ENCODE measurements at regions not wholly inside any gene's neighbourhood (a gene's known extent, or its start where the extent isn't known, plus 50 kb on each side); places are given as distances from the start of the nearest gene placed in this dataset.

GRCh38 chrX:39850630-39851152 is 247.1 kb downstream of the BCOR start:
- 44% methylated on average over 2 of the region's 3 CpGs for WGBS
- Histone ChIP-seq H3K9ac (ENCODE audit: low read depth, low read length) (no peak overlapping the region), H3K4me3 (ENCODE audit: low read length) (no peak overlapping the region), H3K27me3 (ENCODE audit: insufficient read depth, low read length) (no peaks in the 10 kb centered on the region), H3K9me3 (ENCODE audit: insufficient read depth, low read depth, low read length) (no peaks in the 10 kb centered on the region), H3K36me3 (ENCODE audit: insufficient read depth, low read length) (no peaks in the 10 kb centered on the region), H3K4me1 (ENCODE audit: insufficient read depth, low read length) (peaks cover 46% of the 10 kb centered on the region), H3K27ac (ENCODE audit: low read depth, low read length) (peak overlapping the region; percentile 61; the same call in 1 of the 2 replicates)

DNA sequence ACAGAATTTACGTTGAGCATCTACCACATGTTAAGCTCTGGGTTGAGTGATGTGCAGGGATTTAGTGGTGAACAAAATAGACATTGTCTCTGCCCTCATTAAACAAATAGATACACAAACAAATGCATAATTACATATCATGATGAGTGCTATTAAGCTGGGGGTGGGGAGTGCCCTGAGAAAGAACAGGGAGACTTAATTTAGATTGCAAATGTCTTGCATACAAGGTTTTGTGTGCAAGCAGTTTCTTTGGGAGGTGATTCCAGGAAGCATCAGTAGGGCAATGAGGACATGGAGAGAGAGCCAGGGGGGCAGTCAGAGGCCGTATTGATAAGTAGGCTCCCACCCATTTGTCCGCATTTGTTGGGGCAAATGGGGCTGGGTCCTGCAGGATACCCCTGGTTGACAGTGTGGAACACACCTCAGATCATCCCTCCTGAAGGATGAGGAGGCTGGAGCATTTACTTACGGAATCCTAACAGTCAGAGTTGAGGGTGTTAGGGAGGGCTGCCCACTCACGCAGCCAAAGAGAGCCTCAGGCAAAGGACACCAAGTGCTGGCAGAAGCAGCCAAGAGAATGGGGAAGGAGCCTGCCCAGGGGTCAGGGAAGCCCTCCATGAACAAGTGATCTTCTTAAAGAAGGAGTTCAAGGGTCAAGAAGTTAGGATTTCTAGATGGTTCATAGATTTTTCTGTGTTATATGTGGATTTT is 245.9 kb downstream of the BCOR start:
- 44% methylated on average over 4 of the region's 5 CpGs for whole genome bisulfite sequencing
- H3K36me3 ChIP-seq (ENCODE audit: insufficient read depth, low read length): no peaks in the 10 kb centered on the region
- H3K27ac ChIP-seq (ENCODE audit: low read depth, low read length): no peak overlapping the region; the same call in 1 of the 2 replicates
- H3K9me3 ChIP-seq (ENCODE audit: insufficient read depth, low read depth, low read length): no peaks in the 10 kb centered on the region
- H3K27me3 ChIP-seq (ENCODE audit: insufficient read depth, low read length): no peaks in the 10 kb centered on the region
- no peak overlapping the region for H3K4me3 ChIP-seq (ENCODE audit: low read length)
- H3K4me1 ChIP-seq (ENCODE audit: insufficient read depth, low read length): peaks cover 51% of the 10 kb centered on the region
- no peak overlapping the region for H3K9ac ChIP-seq (ENCODE audit: low read depth, low read length)

DNA sequence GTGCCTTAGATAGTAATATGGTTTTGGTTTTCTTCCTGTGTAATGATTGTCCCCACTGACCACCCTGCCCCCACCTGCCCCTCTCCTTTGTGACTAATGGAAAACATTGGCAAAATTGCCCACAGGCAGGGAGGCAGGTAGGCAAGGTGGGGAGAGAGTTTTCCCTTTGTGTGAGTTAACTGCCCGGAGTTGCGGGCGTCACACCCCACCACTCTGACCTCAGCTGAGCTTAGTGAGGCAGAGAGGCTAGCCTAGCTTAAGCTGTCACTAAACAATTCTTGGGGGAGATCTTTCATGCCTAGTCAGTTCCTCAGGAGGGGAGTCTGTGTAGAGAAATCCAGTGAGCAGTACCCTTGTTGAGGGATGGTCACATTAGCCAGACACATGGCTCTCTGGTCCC is 245.3 kb downstream of the BCOR start:
- Histone ChIP-seq H3K9ac (ENCODE audit: low read depth, low read length) (no peak overlapping the region), H3K4me3 (ENCODE audit: low read length) (no peak overlapping the region), H3K27ac (ENCODE audit: low read depth, low read length) (no peak overlapping the region), H3K9me3 (ENCODE audit: insufficient read depth, low read depth, low read length) (no peaks in the 10 kb centered on the region), H3K4me1 (ENCODE audit: insufficient read depth, low read length) (peaks cover 51% of the 10 kb centered on the region), H3K27me3 (ENCODE audit: insufficient read depth, low read length) (no peaks in the 10 kb centered on the region), H3K36me3 (ENCODE audit: insufficient read depth, low read length) (no peaks in the 10 kb centered on the region)
- 64% methylated on average over 3 of the region's 3 CpGs for whole genome bisulfite sequencing

DNA sequence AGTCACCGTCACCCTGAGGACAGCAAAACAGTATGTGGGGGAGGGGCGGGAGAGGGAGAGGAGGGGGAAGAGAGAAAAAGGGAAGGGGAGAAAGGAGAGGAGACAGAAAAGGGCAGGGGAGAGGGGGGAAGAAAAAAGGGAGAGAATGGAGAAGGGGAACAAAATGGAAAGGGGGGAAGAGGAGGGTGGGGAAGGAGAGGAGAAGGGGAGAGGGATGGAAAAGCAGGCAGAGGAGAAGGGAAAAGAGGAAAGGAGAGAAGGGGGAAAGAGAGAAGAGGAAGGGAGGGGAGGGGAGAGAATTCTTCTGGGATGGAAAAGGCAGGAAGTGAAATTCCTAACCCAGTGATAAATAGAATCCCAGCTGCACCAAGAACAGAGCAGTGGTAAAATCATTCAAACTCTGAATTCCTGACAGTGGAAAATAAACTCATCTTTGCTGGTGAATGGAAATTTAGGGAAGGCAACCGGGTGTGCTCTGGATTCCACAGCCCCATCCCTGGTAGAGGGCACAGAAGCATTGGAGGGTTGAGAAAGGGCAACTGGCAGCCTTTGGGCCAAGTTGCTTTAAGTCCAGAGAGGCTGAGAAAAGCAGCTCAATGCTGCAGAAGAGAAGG is 244.2 kb downstream of the BCOR start:
- H3K9ac ChIP-seq (ENCODE audit: low read depth, low read length): no peak overlapping the region
- peaks cover 51% of the 10 kb centered on the region for H3K4me1 ChIP-seq (ENCODE audit: insufficient read depth, low read length)
- H3K4me3 ChIP-seq (ENCODE audit: low read length): no peak overlapping the region
- H3K27me3 ChIP-seq (ENCODE audit: insufficient read depth, low read length): no peaks in the 10 kb centered on the region
- no peak overlapping the region for H3K27ac ChIP-seq (ENCODE audit: low read depth, low read length)
- no peaks in the 10 kb centered on the region for H3K36me3 ChIP-seq (ENCODE audit: insufficient read depth, low read length)
- WGBS: 22% methylated on average over 3 of the region's 3 CpGs
- H3K9me3 ChIP-seq (ENCODE audit: insufficient read depth, low read depth, low read length): no peaks in the 10 kb centered on the region

GRCh38 chrX:39854772-39855747 is 242.7 kb downstream of the BCOR start:
- Histone ChIP-seq H3K36me3 (ENCODE audit: insufficient read depth, low read length) (no peaks in the 10 kb centered on the region), H3K27ac (ENCODE audit: low read depth, low read length) (no peak overlapping the region; the same call in 1 of the 2 replicates), H3K27me3 (ENCODE audit: insufficient read depth, low read length) (no peaks in the 10 kb centered on the region), H3K9ac (ENCODE audit: low read depth, low read length) (no peak overlapping the region), H3K4me3 (ENCODE audit: low read length) (no peak overlapping the region), H3K4me1 (ENCODE audit: insufficient read depth, low read length) (peaks cover 50% of the 10 kb centered on the region), H3K9me3 (ENCODE audit: insufficient read depth, low read depth, low read length) (no peaks in the 10 kb centered on the region)
- 90% methylated on average over 16 of the region's 17 CpGs for WGBS

DNA sequence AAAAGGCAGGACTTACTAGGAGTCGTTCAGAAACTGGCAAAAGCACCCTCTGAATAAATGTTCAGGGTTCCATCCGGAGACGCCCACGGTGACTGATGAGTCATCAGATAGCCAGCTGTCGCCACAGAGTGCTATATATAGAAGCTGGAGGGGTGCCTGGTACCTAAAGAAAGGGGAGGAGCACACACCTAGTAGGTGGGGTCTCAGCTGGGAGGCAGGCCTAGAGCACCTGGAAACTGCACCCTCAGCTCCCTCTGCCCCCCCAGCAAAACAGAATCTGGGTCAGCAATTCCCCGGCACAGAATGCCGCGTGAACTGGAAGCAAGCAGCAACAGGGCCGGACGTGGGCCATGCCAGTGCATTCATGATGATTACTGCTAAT is 242.0 kb downstream of the BCOR start:
- H3K9me3 ChIP-seq (ENCODE audit: insufficient read depth, low read depth, low read length): no peaks in the 10 kb centered on the region
- H3K36me3 ChIP-seq (ENCODE audit: insufficient read depth, low read length): no peaks in the 10 kb centered on the region
- no peak overlapping the region for H3K27ac ChIP-seq (ENCODE audit: low read depth, low read length)
- peaks cover 52% of the 10 kb centered on the region for H3K4me1 ChIP-seq (ENCODE audit: insufficient read depth, low read length)
- WGBS: 61% methylated on average over 10 of the region's 10 CpGs
- no peak overlapping the region for H3K9ac ChIP-seq (ENCODE audit: low read depth, low read length)
- H3K4me3 ChIP-seq (ENCODE audit: low read length): no peak overlapping the region
- no peaks in the 10 kb centered on the region for H3K27me3 ChIP-seq (ENCODE audit: insufficient read depth, low read length)

DNA sequence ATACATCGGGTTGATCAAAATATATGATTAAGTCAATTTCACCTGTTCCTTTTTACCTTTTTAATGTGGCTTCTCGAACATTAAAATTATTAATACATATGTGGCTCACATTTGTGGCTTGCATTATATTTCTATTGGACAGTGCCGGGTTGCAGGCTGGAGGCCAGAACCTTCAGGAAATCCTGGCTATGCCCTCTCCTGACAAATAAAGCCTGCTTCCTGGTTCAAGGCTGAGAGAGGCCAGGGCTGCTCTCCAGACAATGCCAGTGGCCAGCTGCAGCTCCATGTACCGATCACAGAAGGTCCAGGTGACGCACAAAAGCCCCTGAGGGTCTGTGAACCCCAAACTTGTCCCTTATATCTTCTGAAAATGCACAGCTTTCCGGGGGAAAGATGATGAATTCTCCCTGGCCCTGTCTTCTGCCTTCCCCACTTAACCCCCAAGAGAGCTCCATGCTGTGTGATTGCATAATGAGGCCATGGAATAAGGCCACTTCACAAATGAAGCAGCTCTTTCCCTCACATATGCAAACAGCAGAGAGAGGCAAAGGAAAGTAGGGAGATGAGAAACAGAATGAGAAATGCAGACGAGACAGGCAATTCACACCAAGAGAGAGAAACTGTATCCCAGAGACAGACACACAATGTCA is 241.2 kb downstream of the BCOR start:
- no peak overlapping the region for H3K27ac ChIP-seq (ENCODE audit: low read depth, low read length)
- no peak overlapping the region for H3K4me3 ChIP-seq (ENCODE audit: low read length)
- 77% methylated on average over 4 of the region's 7 CpGs for WGBS
- no peak overlapping the region for H3K9ac ChIP-seq (ENCODE audit: low read depth, low read length)
- no peaks in the 10 kb centered on the region for H3K36me3 ChIP-seq (ENCODE audit: insufficient read depth, low read length)
- H3K9me3 ChIP-seq (ENCODE audit: insufficient read depth, low read depth, low read length): no peaks in the 10 kb centered on the region
- peaks cover 50% of the 10 kb centered on the region for H3K4me1 ChIP-seq (ENCODE audit: insufficient read depth, low read length)
- no peaks in the 10 kb centered on the region for H3K27me3 ChIP-seq (ENCODE audit: insufficient read depth, low read length)

GRCh38 chrX:39857780-39858179 is 240.0 kb downstream of the BCOR start:
- H3K4me3 ChIP-seq (ENCODE audit: low read length): no peak overlapping the region
- no peak overlapping the region for H3K9ac ChIP-seq (ENCODE audit: low read depth, low read length)
- no peak overlapping the region for H3K27ac ChIP-seq (ENCODE audit: low read depth, low read length)
- peaks cover 39% of the 10 kb centered on the region for H3K4me1 ChIP-seq (ENCODE audit: insufficient read depth, low read length)
- WGBS: 95% methylated on average over 3 of the region's 3 CpGs
- H3K9me3 ChIP-seq (ENCODE audit: insufficient read depth, low read depth, low read length): no peaks in the 10 kb centered on the region
- H3K36me3 ChIP-seq (ENCODE audit: insufficient read depth, low read length): no peaks in the 10 kb centered on the region
- H3K27me3 ChIP-seq (ENCODE audit: insufficient read depth, low read length): no peaks in the 10 kb centered on the region

- Histone ChIP-seq H3K4me3 (ENCODE audit: low read length) (no peak overlapping the region), H3K4me1 (ENCODE audit: insufficient read depth, low read length) (peaks cover 25% of the 10 kb centered on the region), H3K9ac (ENCODE audit: low read depth, low read length) (no peak overlapping the region), H3K27me3 (ENCODE audit: insufficient read depth, low read length) (no peaks in the 10 kb centered on the region), H3K27ac (ENCODE audit: low read depth, low read length) (peak overlapping the region; percentile 72; the same call in 1 of the 2 replicates), H3K9me3 (ENCODE audit: insufficient read depth, low read depth, low read length) (no peaks in the 10 kb centered on the region), H3K36me3 (ENCODE audit: insufficient read depth, low read length) (no peaks in the 10 kb centered on the region)
- 40% methylated on average over 13 of the region's 13 CpGs for WGBS
These were observed 237.5 kb downstream of the BCOR start for GRCh38 chrX:39859991-39860861.

DNA sequence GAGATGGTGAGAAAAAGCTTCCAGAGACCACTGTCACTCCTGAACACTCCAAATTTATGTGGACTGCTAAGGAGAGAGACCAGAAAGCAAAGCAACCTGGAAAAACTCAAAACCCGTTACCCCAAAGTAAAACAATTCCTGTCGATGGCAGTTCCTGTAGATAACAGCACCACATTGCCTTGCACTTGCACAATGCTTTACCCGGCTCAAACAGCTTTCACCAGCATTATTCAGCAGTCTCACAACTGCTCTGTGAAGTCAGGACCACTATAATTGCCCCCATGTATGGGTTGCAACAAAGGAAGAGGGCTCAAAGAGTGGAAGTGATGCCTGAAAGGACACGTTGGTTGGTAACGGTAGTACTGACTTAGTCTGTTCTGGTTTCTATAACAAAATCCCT is 234.8 kb downstream of the BCOR start:
- Histone ChIP-seq H3K9ac (ENCODE audit: low read depth, low read length) (no peak overlapping the region), H3K4me1 (ENCODE audit: insufficient read depth, low read length) (peaks cover 15% of the 10 kb centered on the region; the same call in 1 of the 2 replicates), H3K9me3 (ENCODE audit: insufficient read depth, low read depth, low read length) (no peaks in the 10 kb centered on the region), H3K27me3 (ENCODE audit: insufficient read depth, low read length) (no peaks in the 10 kb centered on the region), H3K4me3 (ENCODE audit: low read length) (no peak overlapping the region), H3K36me3 (ENCODE audit: insufficient read depth, low read length) (no peaks in the 10 kb centered on the region), H3K27ac (ENCODE audit: low read depth, low read length) (no peak overlapping the region)
- WGBS: 92% methylated on average over 5 of the region's 5 CpGs

All from HUES64 (cell line).